BJ (cell line): ENCODE measurements at regions not wholly inside any gene's neighbourhood (a gene's known extent, or its start where the extent isn't known, plus 50 kb on each side); places are given as distances from the start of the nearest gene placed in this dataset.

Source experiments
- CTCF ChIA-PET: fragments of 350-600 bp; formaldehyde crosslinking; extraction: SDS; loops from one replicate; lab custom pipeline; 2021; ENCODE audit warnings: antibody characterized with exemption, inconsistent platforms; lab: Yijun Ruan, JAX
- POLR2A ChIA-PET: fragments of 300-600 bp; sonication (Branson Sonifier 250); formaldehyde crosslinking; extraction: SDS; loops from one replicate; lab custom pipeline; 2021; ENCODE audit warnings: antibody characterized with exemption; lab: Charles Lee
- DNase-seq: peaks from one replicate; pipeline ENCODE4 v3.0.0-alpha.2; 2011; ENCODE audit warnings: low read depth
- H3K27me3 ChIP-seq: 2 replicates; pipeline ENCODE4 v1.6.0; 2011; ENCODE audit warnings: low read length; ENCODE audit not compliant: control insufficient read depth, insufficient read depth
- H3K36me3 ChIP-seq: 2 replicates; pipeline ENCODE4 v1.5.1; 2011; ENCODE audit warnings: low read length; ENCODE audit not compliant: control insufficient read depth, insufficient read depth
- H3K4me3 ChIP-seq: 2 replicates; pipeline ENCODE4 v1.5.1; 2011; ENCODE audit warnings: low read depth, mild to moderate bottlenecking, control low read depth, low read length
- CTCF ChIP-seq: IDR thresholded peaks from 2 replicates; pipeline ENCODE4 v1.5.1; 2011; ENCODE audit warnings: low read depth, mild to moderate bottlenecking, control low read depth, inconsistent platforms, low read length, moderate library complexity; ENCODE audit not compliant: insufficient read depth

- ChIA-PET CTCF (no interaction called here), POLR2A (no interaction called here)
- no peak for TF ChIP-seq CTCF
- no peak for DNase-seq
- no peak overlapping the region for H3K4me3 ChIP-seq
- no peaks in the 10 kb centered on the region for H3K27me3 ChIP-seq
- no peaks in the 10 kb centered on the region for H3K36me3 ChIP-seq
Observed at GRCh38 chr4:12124138-12124537, 695.4 kb upstream of the HS3ST1 start.

GRCh38 chr4:12123707-12124106 is 695.0 kb upstream of the HS3ST1 start:
- H3K4me3 ChIP-seq: no peak overlapping the region
- no peaks in the 10 kb centered on the region for H3K36me3 ChIP-seq
- ChIA-PET CTCF (no interaction called here), POLR2A (no interaction called here)
- DNase-seq: no peak
- no peaks in the 10 kb centered on the region for H3K27me3 ChIP-seq
- TF ChIP-seq CTCF: no peak

- DNase-seq: no peak
- Histone ChIP-seq H3K36me3 (no peaks in the 10 kb centered on the region), H3K27me3 (no peaks in the 10 kb centered on the region), H3K4me3 (no peak overlapping the region)
- ChIA-PET POLR2A (no interaction called here), CTCF (no interaction called here)
- TF ChIP-seq CTCF: no peak
Observed at GRCh38 chr4:12122316-12122715, 693.6 kb upstream of the HS3ST1 start.

GRCh38 chr4:12120968-12121367 is 692.3 kb upstream of the HS3ST1 start:
- POLR2A ChIA-PET: no interaction called here
- no peak for TF ChIP-seq CTCF
- CTCF ChIA-PET: no interaction called here

GRCh38 chr4:12118651-12119213 is 690.0 kb upstream of the HS3ST1 start:
- CTCF ChIA-PET: no interaction called here
- no peak for TF ChIP-seq CTCF
- POLR2A ChIA-PET: no interaction called here
- no peak for DNase-seq
- no peak overlapping the region for H3K4me3 ChIP-seq
- no peaks in the 10 kb centered on the region for H3K27me3 ChIP-seq
- H3K36me3 ChIP-seq: no peaks in the 10 kb centered on the region

More at GRCh38 chr4:12120968-12121367, 692.3 kb upstream of the HS3ST1 start:
- no peaks in the 10 kb centered on the region for H3K36me3 ChIP-seq
- no peaks in the 10 kb centered on the region for H3K27me3 ChIP-seq
- DNase-seq: no peak
- no peak overlapping the region for H3K4me3 ChIP-seq
